GM19324 (cell line): ENCODE measurements at regions not wholly inside any gene's neighbourhood (a gene's known extent, or its start where the extent isn't known, plus 50 kb on each side); places are given as distances from the start of the nearest gene placed in this dataset.
"Not testable (repeated sequence)": the region's sequence is repeated elsewhere in the genome, so short reads cannot be mapped to it uniquely, and the experiment has no call there.

ENCODE experiments used
- ATAC-seq: cut with Tn5 transposase; IDR thresholded peaks from one replicate; pipeline ENCODE4 v1.9.1; 2021; ENCODE audit warnings: mild to moderate bottlenecking, moderate library complexity; ENCODE audit not compliant: unreplicated experiment, low FRiP score

DNA sequence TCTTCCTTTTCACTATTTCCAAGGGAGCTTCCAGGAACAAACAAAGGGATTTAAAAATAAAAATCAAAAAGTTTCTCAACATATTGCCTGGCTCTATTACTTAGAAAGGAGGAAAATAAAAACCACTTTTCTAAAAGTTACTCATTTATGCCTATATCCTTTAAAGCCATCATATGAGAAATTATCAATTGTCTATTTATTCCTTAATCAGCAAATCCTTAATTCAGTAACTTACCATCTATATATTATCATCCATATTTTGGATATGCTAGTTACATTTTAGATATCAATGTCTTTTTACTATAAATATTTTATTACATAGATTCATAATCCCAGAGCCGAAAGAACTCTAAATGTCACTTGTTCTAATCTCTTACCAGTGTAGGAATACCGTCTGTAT, 481.5 kb upstream of the ANO5 start:
- ATAC-seq, result no peak

DNA sequence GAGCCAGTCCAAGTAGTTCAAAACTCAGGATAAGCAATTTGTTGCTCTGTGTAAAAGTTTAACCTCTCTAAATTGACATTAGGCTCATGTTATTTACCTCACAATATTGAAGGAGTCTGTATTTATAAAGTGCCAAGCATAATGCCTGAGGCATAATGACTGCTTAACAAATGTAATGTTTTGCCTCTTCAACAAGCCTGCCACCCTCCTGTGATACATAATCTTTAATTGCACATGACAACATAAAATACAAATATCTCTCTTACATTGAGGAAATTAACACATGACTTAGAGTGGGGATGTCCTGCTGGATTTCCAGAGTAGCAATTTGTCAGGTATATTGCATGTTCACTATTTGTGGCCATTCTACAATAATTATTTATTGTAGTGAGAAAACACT, 469.2 kb upstream of the ANO5 start:
- ATAC-seq, result no peak

DNA sequence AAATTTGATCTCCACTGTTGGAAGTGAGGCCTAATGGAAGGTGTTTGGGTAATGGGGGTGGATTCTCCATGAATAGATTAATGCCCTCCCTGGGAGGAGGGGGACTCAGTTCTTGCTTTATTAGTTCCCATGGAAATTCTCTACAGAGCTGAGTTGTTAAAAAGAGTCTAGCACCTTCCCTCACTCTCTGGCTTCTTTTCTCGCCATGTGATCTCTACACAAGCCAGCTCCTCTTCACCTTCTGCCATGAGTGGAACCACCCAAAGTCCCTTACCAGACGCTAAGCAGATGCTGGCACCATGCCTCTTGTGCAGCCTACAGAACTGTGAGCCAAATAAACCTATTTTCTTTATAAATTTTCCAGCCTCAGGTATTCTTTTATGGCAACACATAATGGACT, 465.8 kb upstream of the ANO5 start:
- no peak for ATAC-seq

DNA sequence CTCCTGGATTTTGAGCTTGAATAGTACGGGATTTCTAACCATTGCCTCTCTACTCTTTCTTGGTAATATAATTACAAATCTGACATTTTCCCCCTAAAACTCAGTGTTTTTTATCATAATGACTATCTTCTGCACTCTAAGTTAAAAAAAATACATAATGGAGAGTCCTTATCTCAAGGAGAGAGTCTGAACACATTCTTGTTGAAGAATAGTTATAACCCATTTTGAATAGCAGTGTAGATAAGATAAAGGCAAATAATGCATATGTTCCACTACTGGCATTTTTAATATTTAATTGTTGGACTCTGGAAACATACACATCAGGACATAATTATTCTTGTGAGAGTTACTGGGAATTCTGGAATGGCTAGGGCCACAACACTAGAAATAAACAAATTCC, 456.5 kb upstream of the ANO5 start:
- no peak for ATAC-seq

DNA sequence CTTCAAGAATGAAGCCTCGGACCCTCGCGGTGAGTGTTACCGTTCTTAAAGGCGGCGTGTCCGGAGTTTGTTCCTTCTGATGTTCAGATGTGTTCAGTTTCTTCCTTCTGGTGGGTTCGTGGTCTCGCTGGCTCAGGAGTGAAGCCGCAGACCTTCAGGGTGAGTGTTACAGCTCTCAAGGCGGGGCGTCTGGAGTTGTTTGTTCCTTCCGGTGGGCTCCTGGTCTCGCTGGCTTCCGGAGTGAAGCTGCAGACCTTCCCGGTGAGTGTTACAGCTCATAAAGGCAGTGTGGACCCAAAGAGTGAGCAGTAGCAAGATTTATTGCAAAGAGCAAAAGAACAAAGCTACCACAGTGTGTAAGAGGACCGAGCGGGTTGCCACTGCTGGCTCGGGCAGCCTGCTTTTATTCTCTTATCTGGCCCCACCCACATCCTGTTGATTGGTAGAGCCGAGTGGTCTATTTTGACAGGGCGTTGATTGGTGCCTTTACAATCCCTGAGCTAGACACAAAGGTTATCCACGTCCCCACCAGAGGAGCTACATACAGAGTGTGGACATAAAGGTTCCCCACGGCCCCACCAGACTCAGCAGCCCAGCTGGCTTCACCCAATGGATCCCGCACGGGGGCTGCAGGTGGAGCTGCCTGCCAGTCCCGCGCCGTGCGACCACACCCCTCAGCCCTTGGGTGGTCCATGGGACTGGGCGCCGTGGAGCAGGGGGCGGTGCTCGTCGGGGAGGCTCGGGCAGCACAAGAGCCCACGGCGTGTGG, 440.2 kb upstream of the ANO5 start:
- not testable (repeated sequence) for ATAC-seq

DNA sequence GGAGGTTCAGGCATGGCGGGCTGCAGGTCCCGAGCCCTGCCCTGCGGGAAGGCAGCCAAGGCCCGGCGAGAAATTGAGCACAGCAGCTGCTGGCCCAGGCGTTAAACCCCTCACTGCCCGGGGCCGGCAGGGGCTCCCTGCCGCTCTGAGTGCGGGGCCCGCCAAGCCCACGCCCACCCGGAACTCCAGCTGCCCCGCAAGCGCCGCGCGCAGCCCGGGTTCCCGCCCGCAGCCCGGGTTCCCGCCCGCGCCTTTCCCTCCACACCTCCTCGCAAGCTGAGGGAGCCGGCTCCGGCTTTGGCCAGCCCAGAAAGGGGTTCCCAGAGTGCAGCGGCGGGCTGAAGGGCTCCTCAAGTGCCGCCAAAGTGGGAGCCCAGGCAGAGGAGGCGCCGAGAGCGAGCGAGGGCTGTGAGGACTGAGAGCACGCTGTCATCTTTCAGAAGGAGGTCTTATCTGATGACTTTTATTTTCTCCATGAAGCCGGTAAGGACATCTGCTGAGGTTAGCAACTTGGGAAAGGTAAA, 439.6 kb upstream of the ANO5 start:
- ATAC-seq, result not testable (repeated sequence)

DNA sequence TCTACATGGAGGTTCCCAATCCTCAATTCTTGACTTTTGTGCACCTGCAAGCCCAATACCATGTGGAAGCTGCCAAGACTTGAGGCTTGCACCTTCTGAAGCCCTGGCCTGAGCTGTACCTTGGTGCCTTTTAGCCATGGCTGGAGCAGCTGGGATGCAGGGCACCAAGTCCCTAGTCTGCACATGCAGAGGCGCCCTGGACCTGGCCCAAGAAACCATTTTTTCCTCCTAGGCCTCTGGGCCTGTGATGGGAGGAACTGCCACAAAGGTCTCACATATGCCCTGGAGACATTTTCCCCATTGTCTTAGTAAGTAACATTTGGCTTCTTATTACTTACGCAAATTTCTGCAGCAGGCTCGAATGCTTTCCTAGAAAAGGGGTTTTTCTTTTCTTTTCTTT, 431.9 kb upstream of the ANO5 start:
- no peak for ATAC-seq

DNA sequence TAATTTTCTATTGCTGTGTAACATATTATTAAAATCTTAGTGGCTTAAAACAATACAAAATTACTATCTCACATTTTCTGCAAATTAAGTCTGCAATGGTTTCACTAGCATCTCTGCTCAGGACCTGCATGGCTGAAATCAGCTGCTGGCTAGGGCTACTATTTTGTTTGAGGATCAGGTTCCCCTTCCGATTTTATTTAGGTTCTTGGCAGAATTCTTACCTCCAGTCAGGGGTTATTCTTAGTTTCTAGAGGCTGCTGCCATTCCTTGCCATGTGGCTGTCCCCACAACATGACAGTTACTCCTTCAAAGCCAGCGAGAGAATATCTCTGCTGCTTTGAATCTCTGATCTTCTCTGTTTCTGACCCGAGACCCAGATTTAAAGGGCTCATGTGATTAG, 424.5 kb upstream of the ANO5 start:
- no peak for ATAC-seq

DNA sequence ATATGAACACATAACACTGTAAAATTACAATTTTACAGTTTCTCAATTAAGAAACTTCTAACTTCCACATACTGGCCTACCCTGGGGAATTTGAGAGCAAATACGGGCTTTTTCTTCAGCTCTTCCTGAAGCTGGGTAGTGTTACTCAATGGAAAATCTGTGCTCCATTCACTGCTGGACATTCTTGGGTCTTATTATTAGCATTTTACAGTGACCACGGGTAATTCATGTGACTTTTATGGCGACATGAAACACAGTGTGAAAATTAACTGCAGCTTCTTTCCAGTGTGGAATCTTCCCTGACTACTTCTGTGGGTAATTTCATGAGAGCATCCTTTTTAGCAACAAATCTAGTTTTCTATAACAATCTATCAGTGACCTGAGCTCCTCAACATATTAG, 423.7 kb upstream of the ANO5 start:
- ATAC-seq, result no peak

DNA sequence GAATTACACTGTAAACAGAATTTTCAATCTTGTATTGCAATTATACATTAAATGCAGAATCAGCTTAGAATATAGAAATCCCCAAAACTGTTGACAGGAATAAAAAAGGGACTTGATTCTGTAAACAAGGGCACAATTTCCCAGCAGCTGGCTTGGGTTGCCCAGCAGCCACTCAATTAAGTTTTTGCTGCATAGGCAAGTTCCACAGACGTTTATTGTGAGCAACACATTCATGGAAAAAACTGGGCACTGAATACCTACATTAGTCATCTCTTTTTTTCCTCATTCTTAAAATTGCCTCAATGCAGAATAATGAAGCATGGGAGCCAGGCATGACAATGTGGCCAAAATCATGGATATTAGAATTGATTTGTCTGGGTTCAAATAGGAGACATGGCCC, 421.8 kb upstream of the ANO5 start:
- ATAC-seq, result no peak

DNA sequence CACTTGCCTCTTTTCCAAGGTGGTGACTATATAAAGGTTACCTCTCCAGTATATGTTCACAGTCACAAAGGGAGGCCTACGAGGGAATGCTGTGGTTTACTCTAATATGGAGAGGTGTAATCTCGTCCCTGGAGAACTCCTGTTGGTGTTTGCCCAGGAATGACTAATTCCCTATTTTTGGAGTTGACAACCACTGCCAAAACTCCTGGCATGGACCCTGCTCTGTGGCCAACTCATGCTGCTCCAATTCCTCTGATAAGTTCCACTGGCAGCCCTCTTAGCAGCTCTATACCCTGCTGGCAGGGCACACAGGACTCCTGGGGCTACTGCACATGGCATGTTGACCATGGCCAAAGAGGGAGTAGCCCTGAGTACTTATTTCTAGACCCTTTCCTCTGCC, 418.7 kb upstream of the ANO5 start:
- no peak for ATAC-seq

DNA sequence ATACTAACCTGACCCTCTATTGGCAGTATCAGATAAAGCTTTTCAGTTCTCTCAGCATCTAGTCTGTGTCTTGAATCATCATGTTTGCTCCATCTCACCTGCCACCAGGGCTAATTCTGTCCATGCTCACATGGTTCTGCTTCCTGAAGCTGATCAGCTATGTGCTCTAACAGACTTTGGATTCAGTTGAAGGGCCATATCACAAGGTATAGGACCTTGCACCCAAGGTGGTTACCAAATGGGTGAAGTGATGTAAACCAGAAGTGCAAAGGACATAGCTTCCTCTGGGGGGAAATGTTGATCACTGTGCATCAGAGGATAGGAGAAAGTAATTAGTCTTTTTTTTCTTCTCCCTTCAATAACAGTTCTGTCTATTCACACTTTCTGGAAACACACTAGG, 417.0 kb upstream of the ANO5 start:
- ATAC-seq, result no peak

DNA sequence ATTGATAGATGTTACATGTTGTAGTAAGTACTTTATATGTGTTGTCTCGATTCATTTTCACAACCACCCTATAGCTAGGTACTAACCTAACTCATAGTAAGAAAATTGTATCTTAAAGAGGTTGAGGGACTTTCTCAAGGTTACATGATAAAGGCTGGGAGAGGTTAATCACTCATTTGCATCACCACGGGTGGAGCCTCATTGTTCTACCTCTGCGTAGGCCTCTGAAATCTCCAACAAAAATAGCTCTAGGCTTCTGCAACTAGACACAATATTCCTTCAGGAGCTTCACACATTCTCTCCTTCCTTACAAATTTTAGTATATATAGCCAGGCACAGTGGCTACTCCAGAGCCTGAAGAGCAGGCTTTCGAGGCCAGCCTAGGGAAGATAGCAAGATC, 408.9 kb upstream of the ANO5 start:
- no peak for ATAC-seq

DNA sequence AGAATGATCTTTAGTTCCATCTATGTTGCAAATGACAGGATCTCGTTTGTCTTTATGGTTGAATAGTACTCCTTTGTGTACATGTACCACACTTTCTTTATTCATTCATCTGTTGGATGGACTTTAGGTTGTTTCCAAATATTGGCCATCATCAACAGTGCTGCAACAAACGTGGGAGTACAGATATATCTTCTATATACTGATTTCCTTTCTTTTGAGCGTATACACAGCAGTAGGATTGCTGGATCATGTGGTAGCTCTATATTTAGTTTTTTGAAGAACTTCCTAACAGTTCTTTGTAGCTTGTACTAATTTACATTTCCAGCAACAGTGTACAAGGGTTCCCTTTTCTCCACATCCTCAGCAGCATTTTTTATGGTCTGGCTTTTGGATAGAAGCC, 407.5 kb upstream of the ANO5 start:
- no peak for ATAC-seq

DNA sequence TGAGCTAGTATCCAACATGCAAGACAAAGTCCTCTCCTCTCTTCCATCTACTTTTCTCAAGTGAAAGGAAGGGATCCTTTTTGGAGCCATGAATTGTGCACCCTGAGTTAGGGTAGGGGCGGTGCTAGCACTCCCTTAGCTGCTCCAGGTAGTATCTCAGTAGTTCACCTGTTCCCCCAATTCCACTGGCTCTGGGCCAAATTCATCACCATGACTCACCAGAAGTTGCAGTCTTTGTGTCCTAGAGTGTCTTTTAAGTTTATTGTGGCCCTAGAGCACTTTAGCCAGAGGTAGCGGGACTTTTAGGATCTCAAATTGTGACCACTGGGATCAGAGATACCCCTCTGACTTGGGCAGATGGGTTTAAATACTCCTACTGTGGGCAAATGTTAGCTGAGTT, 398.6 kb upstream of the ANO5 start:
- no peak for ATAC-seq

DNA sequence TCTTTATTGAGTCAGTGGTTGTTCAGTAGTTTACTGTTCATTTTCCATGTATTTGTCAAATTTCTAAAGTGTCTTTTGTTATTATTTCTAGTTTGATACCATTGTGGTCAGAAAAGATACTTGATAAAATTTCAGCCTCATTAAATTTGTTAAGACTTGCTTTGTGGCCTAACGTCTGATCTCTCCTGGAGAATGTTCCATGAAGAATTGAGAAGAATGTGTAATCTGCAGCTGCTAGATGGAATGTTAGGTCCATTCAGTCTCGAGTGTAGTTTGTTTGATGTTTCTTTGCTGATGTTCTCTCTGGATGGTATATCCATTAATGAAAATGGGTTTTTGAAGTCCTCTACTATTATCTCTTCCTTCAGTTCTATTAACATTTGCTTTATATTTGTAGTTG, 394.7 kb upstream of the ANO5 start:
- ATAC-seq, result no peak

DNA sequence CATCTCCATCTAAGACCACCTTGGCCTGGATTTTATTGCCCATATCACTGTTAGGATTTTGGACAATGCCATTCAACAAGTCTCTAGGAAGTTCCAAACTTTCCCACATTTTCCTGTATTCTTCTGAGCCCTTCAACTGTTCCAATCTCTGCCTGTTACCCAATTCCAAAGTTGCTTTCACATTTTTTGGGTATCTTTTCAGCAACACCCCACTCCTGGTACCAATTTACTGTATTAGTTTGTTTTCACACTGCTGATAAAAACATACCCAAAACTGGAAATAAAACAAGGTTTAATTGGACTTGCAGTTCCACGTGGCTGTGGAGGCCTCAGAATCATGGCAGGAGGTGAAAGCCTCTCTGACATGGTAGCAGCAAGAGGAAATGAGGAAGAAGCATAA, 388.4 kb upstream of the ANO5 start:
- not testable (repeated sequence) for ATAC-seq

DNA sequence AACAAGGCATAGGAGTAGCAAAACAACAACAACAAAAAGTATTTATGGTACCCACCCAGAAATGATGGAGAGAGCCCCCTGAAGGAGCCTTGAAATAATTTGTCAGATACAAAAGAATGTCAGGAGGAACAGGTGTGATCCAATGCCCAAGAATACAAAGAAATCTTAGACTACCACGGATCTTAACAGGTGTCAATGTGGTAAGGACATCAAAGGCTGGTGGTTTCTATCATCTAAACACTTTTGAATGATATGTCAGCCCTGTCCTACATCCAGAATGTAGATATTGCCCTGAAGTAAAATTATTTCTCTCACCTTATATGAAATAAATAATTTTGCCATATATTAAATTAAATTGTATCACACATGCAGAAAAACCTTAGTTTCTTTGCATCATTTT, 386.4 kb upstream of the ANO5 start:
- no peak for ATAC-seq

DNA sequence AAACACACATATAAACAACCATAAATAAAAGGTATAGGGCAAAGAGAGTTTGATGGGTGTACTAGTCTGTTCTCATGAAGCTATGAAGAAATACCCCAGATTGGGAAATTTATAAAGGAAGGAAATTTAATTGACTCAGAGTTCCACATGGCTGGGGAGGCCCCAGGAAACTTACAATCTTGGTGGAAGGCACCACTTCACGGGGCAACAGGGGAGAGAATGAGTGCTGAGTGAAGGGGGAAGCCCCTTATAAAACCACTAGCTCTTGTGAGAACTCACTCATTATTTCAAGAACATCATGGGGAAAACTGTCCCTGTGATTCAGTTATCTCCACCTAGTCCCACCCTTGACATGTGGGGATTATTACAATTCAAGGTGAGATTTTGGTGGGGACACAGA, 385.9 kb upstream of the ANO5 start:
- no peak for ATAC-seq

DNA sequence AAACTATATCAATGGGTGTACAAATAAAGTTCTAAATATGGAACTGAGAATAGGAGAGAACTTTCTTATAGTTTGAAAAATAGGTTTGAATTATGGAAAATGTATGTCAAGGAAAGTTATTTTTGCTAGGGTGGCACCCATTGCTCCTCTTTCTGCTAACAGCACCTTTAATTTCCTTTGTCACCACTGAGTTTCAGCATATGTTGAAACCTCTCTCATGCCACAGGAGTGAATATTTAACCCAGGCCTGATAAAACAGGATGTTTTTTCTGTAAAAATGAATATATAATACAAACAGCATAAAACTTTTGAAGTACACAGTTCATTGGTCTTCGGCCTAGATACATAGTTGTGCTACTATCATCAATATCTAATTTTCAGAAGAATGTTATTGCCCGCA, 385.5 kb upstream of the ANO5 start:
- ATAC-seq, result no peak

DNA sequence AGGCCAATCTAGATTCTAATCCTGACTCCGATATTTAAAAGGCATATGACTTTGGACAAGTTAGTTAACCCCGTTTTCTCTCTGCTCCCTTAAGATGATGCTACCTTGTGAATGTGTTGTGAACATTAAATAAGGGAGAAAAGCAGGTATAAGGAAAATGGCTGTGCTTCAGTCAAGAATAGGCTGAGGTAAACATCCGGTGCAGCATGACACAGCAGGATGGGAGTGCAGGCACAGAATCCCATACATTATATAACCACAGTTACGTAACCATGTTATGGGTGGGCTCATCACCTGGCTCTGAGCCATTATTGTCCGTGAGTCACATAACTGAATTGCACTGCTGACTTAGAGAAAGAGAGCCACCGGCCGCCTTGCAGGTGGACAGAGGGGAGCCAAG, 382.2 kb upstream of the ANO5 start:
- ATAC-seq, result no peak

DNA sequence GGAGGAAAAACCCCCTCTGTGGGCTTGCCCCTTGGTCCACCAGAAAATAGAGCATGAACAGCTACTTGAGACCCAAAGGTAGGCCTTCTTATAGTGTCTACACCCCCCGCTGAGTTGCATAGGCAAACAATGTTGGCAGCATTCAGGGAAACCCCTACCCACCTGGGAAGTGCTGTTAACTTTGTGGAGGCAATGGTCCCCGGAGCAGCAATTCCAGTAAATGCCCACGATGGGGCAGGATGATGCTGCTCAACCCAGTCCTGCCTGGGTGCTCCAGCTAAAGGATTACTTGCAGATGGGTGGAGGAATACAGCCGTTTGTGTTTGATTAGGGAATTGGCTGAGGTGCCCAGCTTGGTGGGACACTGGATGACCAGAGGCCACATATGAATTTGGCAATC, 381.3 kb upstream of the ANO5 start:
- ATAC-seq, result no peak

DNA sequence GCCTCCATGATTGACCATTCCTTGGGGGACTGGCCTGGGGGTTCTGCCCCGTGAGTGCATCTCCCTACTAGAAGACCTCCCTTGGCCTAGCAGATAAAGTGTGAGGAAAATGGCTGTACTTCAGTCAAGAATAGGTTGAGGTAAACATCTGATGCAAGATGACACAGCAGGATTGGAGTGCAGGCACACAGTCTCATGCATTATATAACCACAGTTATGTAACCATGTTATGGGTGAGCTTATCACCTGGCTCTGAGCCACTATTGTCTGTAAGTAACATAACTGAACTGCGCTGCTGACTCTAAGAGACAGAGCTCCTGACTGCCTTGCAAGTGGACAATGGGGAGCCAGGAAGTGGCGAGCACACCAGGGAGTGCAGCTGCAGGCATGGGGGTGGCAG, 378.7 kb upstream of the ANO5 start:
- no peak for ATAC-seq
